ENCODE measurements at regions not wholly inside any gene's neighbourhood (a gene's known extent, or its start where the extent isn't known, plus 50 kb on each side); places are given as distances from the start of the nearest gene placed in this dataset.

GRCh38 chr1:4126731-4127591, 226.9 kb upstream of the C1orf174 start:
- TF ChIP-seq CTCF (IDR thresholded peaks at IDR 0.05; ENCODE audit: unreplicated experiment) = no peak
- DNase-seq (ENCODE audit: unreplicated experiment) = no peak
- BruUV-seq (replicated peaks) = no TSS peak
- Mint-ChIP-seq H3K27me3 (ENCODE audit: insufficient read depth, unreplicated experiment) (no peaks in the 10 kb centered on the region), H3K27ac (ENCODE audit: low read depth, unreplicated experiment) (no peak overlapping the region), H3K36me3 (ENCODE audit: insufficient read depth, unreplicated experiment) (peaks cover 6% of the 10 kb centered on the region), H3K4me1 (ENCODE audit: insufficient read depth, unreplicated experiment) (no peaks in the 10 kb centered on the region), H3K4me3 (ENCODE audit: unreplicated experiment) (no peak overlapping the region), H3K9me3 (ENCODE audit: unreplicated experiment) (peaks cover 27% of the 10 kb centered on the region)
- ChIA-PET POLR2A (no interaction called here), CTCF (interaction anchor here (0.7 kb wide), 1 partner anchor 205 kb away, joined by 4 read pairs; no protein-coding TSS in a partner anchor)
- intact Hi-C loops (cut with micrococcal nuclease) = no loop called here

GRCh38 chr1:4127592-4128140, 227.6 kb upstream of the C1orf174 start:
- BruUV-seq (replicated peaks) = no TSS peak
- H3K27me3 Mint-ChIP-seq (ENCODE audit: insufficient read depth, unreplicated experiment) = no peaks in the 10 kb centered on the region
- H3K36me3 Mint-ChIP-seq (ENCODE audit: insufficient read depth, unreplicated experiment) = peaks cover 6% of the 10 kb centered on the region
- intact Hi-C loops (cut with micrococcal nuclease) = no loop called here
- H3K27ac Mint-ChIP-seq (ENCODE audit: low read depth, unreplicated experiment) = no peak overlapping the region
- ChIA-PET POLR2A (no interaction called here), CTCF (no interaction called here)
- no peak for DNase-seq (ENCODE audit: unreplicated experiment)
- no peak for TF ChIP-seq CTCF (IDR thresholded peaks at IDR 0.05; ENCODE audit: unreplicated experiment)
- H3K4me1 Mint-ChIP-seq (ENCODE audit: insufficient read depth, unreplicated experiment) = no peaks in the 10 kb centered on the region
- H3K4me3 Mint-ChIP-seq (ENCODE audit: unreplicated experiment) = no peak overlapping the region
- H3K9me3 Mint-ChIP-seq (ENCODE audit: unreplicated experiment) = peaks cover 27% of the 10 kb centered on the region

GRCh38 chr1:4128616-4129015, 228.5 kb upstream of the C1orf174 start:
- peaks cover 6% of the 10 kb centered on the region for H3K36me3 Mint-ChIP-seq (ENCODE audit: insufficient read depth, unreplicated experiment)

More at GRCh38 chr1:4128616-4129015, 228.5 kb upstream of the C1orf174 start:
- TF ChIP-seq CTCF (IDR thresholded peaks at IDR 0.05; ENCODE audit: unreplicated experiment) = no peak
- POLR2A ChIA-PET = no interaction called here
- no peaks in the 10 kb centered on the region for H3K4me1 Mint-ChIP-seq (ENCODE audit: insufficient read depth, unreplicated experiment)
- peaks cover 27% of the 10 kb centered on the region for H3K9me3 Mint-ChIP-seq (ENCODE audit: unreplicated experiment)
- intact Hi-C loops (cut with micrococcal nuclease) = no loop called here
- no peak overlapping the region for H3K27ac Mint-ChIP-seq (ENCODE audit: low read depth, unreplicated experiment)
- no TSS peak for BruUV-seq (replicated peaks)
- H3K4me3 Mint-ChIP-seq (ENCODE audit: unreplicated experiment) = no peak overlapping the region
- no peak for DNase-seq (ENCODE audit: unreplicated experiment)
- CTCF ChIA-PET = no interaction called here
- H3K27me3 Mint-ChIP-seq (ENCODE audit: insufficient read depth, unreplicated experiment) = no peaks in the 10 kb centered on the region

All from MCF 10A (cell line).